ENCODE measurements at regions not wholly inside any gene's neighbourhood (a gene's known extent, or its start where the extent isn't known, plus 50 kb on each side); places are given as distances from the start of the nearest gene placed in this dataset.

DNA sequence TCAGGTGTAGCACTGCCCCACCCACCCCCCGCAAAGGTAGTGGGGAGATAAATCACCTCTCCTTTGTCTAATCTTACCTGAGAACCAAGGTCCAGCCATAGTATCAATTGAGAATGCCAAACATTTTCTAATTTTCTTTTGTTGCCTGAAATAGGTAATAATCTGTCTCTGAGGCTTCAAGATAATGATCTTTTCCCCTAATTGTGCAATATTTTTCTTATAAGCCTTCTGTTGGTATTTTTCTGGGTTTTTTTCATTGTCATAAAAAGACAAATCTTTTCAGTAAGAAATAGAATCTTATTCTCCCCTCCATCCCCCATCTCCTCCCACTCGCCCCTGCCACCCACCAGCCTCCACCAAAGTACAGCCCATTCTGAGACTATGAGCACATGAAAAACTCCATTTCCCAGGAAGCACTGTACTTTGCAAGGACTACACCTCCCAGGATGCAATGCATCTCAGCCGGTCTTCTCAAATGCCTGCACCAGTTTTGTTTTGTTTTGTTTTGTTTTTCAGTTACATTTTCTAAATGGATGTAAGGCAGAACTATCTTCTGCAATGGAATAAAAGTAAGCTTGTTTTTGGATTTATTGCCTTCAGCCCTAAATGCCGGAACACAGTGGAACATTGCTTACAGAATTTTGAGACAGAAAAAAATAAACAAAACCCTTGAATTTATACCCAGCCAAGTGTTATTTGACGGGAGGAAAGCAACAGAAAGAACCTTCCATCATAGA is 268.0 kb downstream of the TFAP2A start (continued):
- TF ChIP-seq, protein P1, sequence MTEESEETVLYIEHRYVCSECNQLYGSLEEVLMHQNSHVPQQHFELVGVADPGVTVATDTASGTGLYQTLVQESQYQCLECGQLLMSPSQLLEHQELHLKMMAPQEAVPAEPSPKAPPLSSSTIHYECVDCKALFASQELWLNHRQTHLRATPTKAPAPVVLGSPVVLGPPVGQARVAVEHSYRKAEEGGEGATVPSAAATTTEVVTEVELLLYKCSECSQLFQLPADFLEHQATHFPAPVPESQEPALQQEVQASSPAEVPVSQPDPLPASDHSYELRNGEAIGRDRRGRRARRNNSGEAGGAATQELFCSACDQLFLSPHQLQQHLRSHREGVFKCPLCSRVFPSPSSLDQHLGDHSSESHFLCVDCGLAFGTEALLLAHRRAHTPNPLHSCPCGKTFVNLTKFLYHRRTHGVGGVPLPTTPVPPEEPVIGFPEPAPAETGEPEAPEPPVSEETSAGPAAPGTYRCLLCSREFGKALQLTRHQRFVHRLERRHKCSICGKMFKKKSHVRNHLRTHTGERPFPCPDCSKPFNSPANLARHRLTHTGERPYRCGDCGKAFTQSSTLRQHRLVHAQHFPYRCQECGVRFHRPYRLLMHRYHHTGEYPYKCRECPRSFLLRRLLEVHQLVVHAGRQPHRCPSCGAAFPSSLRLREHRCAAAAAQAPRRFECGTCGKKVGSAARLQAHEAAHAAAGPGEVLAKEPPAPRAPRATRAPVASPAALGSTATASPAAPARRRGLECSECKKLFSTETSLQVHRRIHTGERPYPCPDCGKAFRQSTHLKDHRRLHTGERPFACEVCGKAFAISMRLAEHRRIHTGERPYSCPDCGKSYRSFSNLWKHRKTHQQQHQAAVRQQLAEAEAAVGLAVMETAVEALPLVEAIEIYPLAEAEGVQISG (CRISPR knock-in tag; IDR thresholded peaks at IDR 0.05), result peak; percentile 55; the same call in 1 of the 2 replicates
- TF ChIP-seq SP140L (CRISPR knock-in tag; IDR thresholded peaks at IDR 0.05; ENCODE audit: borderline replicate concordance), result no peak
- TF ChIP-seq, protein P2, sequence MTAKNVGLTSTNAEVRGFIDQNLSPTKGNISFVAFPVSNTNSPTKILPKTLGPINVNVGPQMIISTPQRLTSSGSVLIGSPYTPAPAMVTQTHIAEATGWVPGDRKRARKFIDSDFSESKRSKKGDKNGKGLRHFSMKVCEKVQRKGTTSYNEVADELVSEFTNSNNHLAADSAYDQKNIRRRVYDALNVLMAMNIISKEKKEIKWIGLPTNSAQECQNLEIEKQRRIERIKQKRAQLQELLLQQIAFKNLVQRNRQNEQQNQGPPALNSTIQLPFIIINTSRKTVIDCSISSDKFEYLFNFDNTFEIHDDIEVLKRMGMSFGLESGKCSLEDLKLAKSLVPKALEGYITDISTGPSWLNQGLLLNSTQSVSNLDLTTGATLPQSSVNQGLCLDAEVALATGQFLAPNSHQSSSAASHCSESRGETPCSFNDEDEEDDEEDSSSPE (CRISPR knock-in tag; IDR thresholded peaks at IDR 0.05), result no peak; the same call in 1 of the 2 replicates
- peak; percentile 92 for TF ChIP-seq ZFP1 (CRISPR knock-in tag; IDR thresholded peaks at IDR 0.05)
- TF ChIP-seq, protein P3, sequence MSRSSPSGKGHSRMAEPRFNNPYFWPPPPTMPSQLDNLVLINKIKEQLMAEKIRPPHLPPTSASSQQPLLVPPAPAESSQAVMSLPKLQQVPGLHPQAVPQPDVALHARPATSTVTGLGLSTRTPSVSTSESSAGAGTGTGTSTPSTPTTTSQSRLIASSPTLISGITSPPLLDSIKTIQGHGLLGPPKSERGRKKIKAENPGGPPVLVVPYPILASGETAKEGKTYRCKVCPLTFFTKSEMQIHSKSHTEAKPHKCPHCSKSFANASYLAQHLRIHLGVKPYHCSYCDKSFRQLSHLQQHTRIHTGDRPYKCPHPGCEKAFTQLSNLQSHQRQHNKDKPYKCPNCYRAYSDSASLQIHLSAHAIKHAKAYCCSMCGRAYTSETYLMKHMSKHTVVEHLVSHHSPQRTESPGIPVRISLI (CRISPR knock-in tag; IDR thresholded peaks at IDR 0.05; ENCODE audit: borderline replicate concordance), result 0 out of 2 replicates have a peak, but pooled peaks have one; percentile 21
- 0 out of 2 replicates have a peak, but pooled peaks have one; percentile 25 for TF ChIP-seq ZZZ3 (CRISPR knock-in tag; IDR thresholded peaks at IDR 0.05; ENCODE audit: borderline replicate concordance)
- no peak for TF ChIP-seq POLR2G (IDR thresholded peaks at IDR 0.05; ENCODE audit: low read depth, low read length)
- TF ChIP-seq NFIC (IDR thresholded peaks at IDR 0.05; ENCODE audit: low read length), result 0 out of 2 replicates have a peak, but pooled peaks have one; percentile 26
- TF ChIP-seq ELF1 (CRISPR knock-in tag; IDR thresholded peaks at IDR 0.05), result peak; percentile 42; the same call in 1 of the 2 replicates
- TF ChIP-seq GABPB1 (CRISPR knock-in tag; IDR thresholded peaks at IDR 0.05), result peak; percentile 62; the same call in 1 of the 2 replicates
- TF ChIP-seq SNAPC4 (CRISPR knock-in tag; IDR thresholded peaks at IDR 0.05), result no peak
- TF ChIP-seq GPBP1L1 (CRISPR knock-in tag; IDR thresholded peaks at IDR 0.05), result no peak
- peak; percentile 91 for TF ChIP-seq IRF2 (CRISPR knock-in tag; IDR thresholded peaks at IDR 0.05)
- peak; percentile 99 for TF ChIP-seq THAP11 (CRISPR knock-in tag; IDR thresholded peaks at IDR 0.05)
- peak; percentile 80 for TF ChIP-seq SUZ12 (IDR thresholded peaks at IDR 0.05; ENCODE audit: low read depth, low read length)
- TF ChIP-seq ZNF780A (CRISPR knock-in tag; IDR thresholded peaks at IDR 0.05), result no peak

Data from HepG2 (cell line).